H1 (cell line): ENCODE measurements at regions not wholly inside any gene's neighbourhood (a gene's known extent, or its start where the extent isn't known, plus 50 kb on each side); places are given as distances from the start of the nearest gene placed in this dataset.

ENCODE experiments used
- CTCF ChIA-PET: fragments of 300-600 bp; sonication (Branson Sonifier 250); formaldehyde crosslinking; loops from one replicate; lab custom pipeline; 2021; ENCODE audit not compliant: partially characterized antibody; lab: Charles Lee
- POLR2A ChIA-PET: fragments of 300-600 bp; sonication (Branson Sonifier 250); formaldehyde crosslinking; loops from one replicate; lab custom pipeline; 2021; ENCODE audit warnings: inconsistent platforms; ENCODE audit not compliant: partially characterized antibody; lab: Charles Lee
- DNase-seq, 2 experiments: peaks; one replicate each; pipeline versions ENCODE4 v3.0.0 to v3.0.0-alpha.2; 2010 to 2022; ENCODE audit warnings: low spot score in 2 of 2, low read depth in 1 of 2, mixed read lengths in 1 of 2
- FAIRE-seq: peaks from 2 replicates; lab custom pipeline; 2011; peaks lifted over from hg19 to GRCh38; lab: Jason Lieb, UNC
- H2AFZ ChIP-seq: 2 replicates; pipeline ENCODE4 v1.8.1; 2012; ENCODE audit warnings: low read length, inconsistent platforms
- H2AK5ac ChIP-seq: 2 replicates; pipeline ENCODE4 v1.6.1; 2013; ENCODE audit warnings: low read depth, low read length
- H2BK120ac ChIP-seq: replicated peaks from 2 replicates; pipeline ENCODE3; 2013; ENCODE audit warnings: low read depth, low read length, inconsistent platforms
- H2BK12ac ChIP-seq: 2 replicates; pipeline ENCODE4 v1.6.1; 2013; ENCODE audit warnings: low read depth, low read length
- H2BK15ac ChIP-seq: 2 replicates; pipeline ENCODE4 v1.6.1; 2013; ENCODE audit warnings: low read length
- H2BK20ac ChIP-seq: 2 replicates; pipeline ENCODE4 v1.6.1; 2013; ENCODE audit warnings: low read length
- H2BK5ac ChIP-seq: 2 replicates; pipeline ENCODE4 v1.6.1; 2013; ENCODE audit warnings: low read depth, low read length
- H3K14ac ChIP-seq: 2 replicates; pipeline ENCODE4 v1.6.1; 2013; ENCODE audit warnings: inconsistent platforms; ENCODE audit not compliant: insufficient read length
- H3K18ac ChIP-seq: 2 replicates; pipeline ENCODE4 v1.6.1; 2013; ENCODE audit warnings: low read length; ENCODE audit errors: extremely low read depth
- H3K23ac ChIP-seq: 2 replicates; pipeline ENCODE4 v1.6.1; 2013; ENCODE audit warnings: inconsistent platforms; ENCODE audit not compliant: insufficient read length
- H3K23me2 ChIP-seq: 2 replicates; pipeline ENCODE4 v1.6.1; 2013; ENCODE audit warnings: low read depth, low read length
- H3K27ac ChIP-seq: 2 replicates; pipeline ENCODE4 v1.6.1; 2011; ENCODE audit warnings: low read depth, low read length, inconsistent platforms
- H3K27me3 ChIP-seq, 4 experiments: replicated peaks in 1 of 4; 1 replicate in 1 of 4; 2 replicates in 3 of 4; pipeline versions ENCODE4 v1.6.1 to v1.8.1; 2011 to 2013; ENCODE audit warnings: low read length in 3 of 4, mild to moderate bottlenecking in 3 of 4, inconsistent platforms in 2 of 4, mixed read lengths in 2 of 4, moderate library complexity in 1 of 4; ENCODE audit not compliant: control insufficient read depth in 3 of 4, insufficient read depth in 3 of 4; ENCODE audit errors: extremely low read depth in 1 of 4
- H3K36me3 ChIP-seq, 4 experiments: 2 replicates each; pipeline versions ENCODE4 v1.6.1 to v1.8.1; 2011 to 2013; ENCODE audit warnings: mild to moderate bottlenecking in 4 of 4, low read length in 3 of 4, moderate library complexity in 2 of 4, control low read depth in 1 of 4, inconsistent platforms in 1 of 4; ENCODE audit not compliant: insufficient read depth in 4 of 4, control insufficient read depth in 2 of 4
- H3K4ac ChIP-seq: replicated peaks from 2 replicates; pipeline ENCODE3; 2013; ENCODE audit warnings: low read length, low read depth, mixed read lengths, inconsistent platforms; ENCODE audit not compliant: insufficient read length
- H3K4me1 ChIP-seq, 4 experiments: replicated peaks in 1 of 4; 1 replicate in 1 of 4; 2 replicates in 3 of 4; pipeline versions ENCODE4 v1.6.1 to v1.8.1; 2011 to 2013; ENCODE audit warnings: low read length in 3 of 4, inconsistent platforms in 2 of 4, mixed read lengths in 1 of 4; ENCODE audit not compliant: insufficient read depth in 4 of 4, control insufficient read depth in 3 of 4
- H3K4me2 ChIP-seq, 2 experiments: 2 replicates each; pipeline versions ENCODE4 v1.6.1 to v1.8.1; 2011 to 2013; ENCODE audit warnings: low read depth in 2 of 2, low read length in 2 of 2, control low read depth in 1 of 2, inconsistent platforms in 1 of 2, mild to moderate bottlenecking in 1 of 2; ENCODE audit not compliant: insufficient read depth in 1 of 2
- H3K4me3 ChIP-seq, 4 experiments: fragments of 200-600, 300-600 bp in 1 of 4; sonication (generic), shearing (Covaris generic), sonication (Bioruptor Twin) in 1 of 4; 2 replicates each; pipeline versions ENCODE4 v1.5.1 to v1.8.1; 2011 to 2016; ENCODE audit warnings: low read length in 4 of 4, low read depth in 3 of 4, control low read depth in 2 of 4, inconsistent platforms in 2 of 4, mild to moderate bottlenecking in 2 of 4, mixed read lengths in 1 of 4, moderate library complexity in 1 of 4; ENCODE audit not compliant: insufficient read depth in 2 of 4; ENCODE audit errors: extremely low read depth in 1 of 4
- H3K56ac ChIP-seq: replicated peaks from 2 replicates; pipeline ENCODE3; 2013; ENCODE audit warnings: low read depth, mild to moderate bottlenecking, mixed read lengths, low read length, inconsistent platforms; ENCODE audit not compliant: insufficient read length
- H3K79me1 ChIP-seq: 2 replicates; pipeline ENCODE4 v1.6.1; 2013; ENCODE audit warnings: low read depth, low read length, control low read depth
- H3K79me2 ChIP-seq, 2 experiments: 2 replicates each; pipeline versions ENCODE4 v1.6.1 to v1.8.1; 2012 to 2013; ENCODE audit warnings: low read length in 2 of 2, mild to moderate bottlenecking in 2 of 2, inconsistent platforms in 1 of 2; ENCODE audit not compliant: insufficient read depth in 2 of 2, control insufficient read depth in 1 of 2
- H3K9ac ChIP-seq, 4 experiments: replicated peaks in 1 of 4; 1 replicate in 1 of 4; 2 replicates in 3 of 4; pipeline versions ENCODE4 v1.6.1 to v1.8.1; 2011 to 2013; ENCODE audit warnings: low read depth in 3 of 4, low read length in 3 of 4, control low read depth in 2 of 4, mild to moderate bottlenecking in 2 of 4, moderate library complexity in 2 of 4, inconsistent platforms in 1 of 4; ENCODE audit errors: extremely low read depth in 1 of 4
- H3K9me3 ChIP-seq, 2 experiments: 2 replicates each; pipeline versions ENCODE4 v1.6.1 to v1.8.1; 2012 to 2013; ENCODE audit warnings: mild to moderate bottlenecking in 2 of 2, moderate library complexity in 2 of 2, control low read depth in 1 of 2, inconsistent platforms in 1 of 2, low read depth in 1 of 2, low read length in 1 of 2, mixed read lengths in 1 of 2; ENCODE audit not compliant: insufficient read depth in 2 of 2
- H4K20me1 ChIP-seq, 2 experiments: replicated peaks in 1 of 2; 2 replicates each; pipeline versions ENCODE3 to v1.8.1; 2011 to 2013; ENCODE audit warnings: inconsistent platforms in 2 of 2, low read length in 2 of 2, mild to moderate bottlenecking in 1 of 2; ENCODE audit not compliant: insufficient read depth in 2 of 2, control insufficient read depth in 1 of 2
- H4K5ac ChIP-seq: 2 replicates; pipeline ENCODE4 v1.6.1; 2013; ENCODE audit warnings: low read length, low read depth, mixed read lengths, inconsistent platforms; ENCODE audit not compliant: insufficient read length
- H4K8ac ChIP-seq: 2 replicates; pipeline ENCODE4 v1.8.0; 2013; ENCODE audit warnings: mild to moderate bottlenecking, moderate library complexity, low read length, inconsistent platforms; ENCODE audit not compliant: insufficient read depth; ENCODE audit errors: extremely low read depth
- H4K91ac ChIP-seq: replicated peaks from 2 replicates; pipeline ENCODE3; 2013; ENCODE audit warnings: low read length, mixed read lengths, inconsistent platforms; ENCODE audit not compliant: insufficient read length
- TEAD4 ChIP-seq: IDR thresholded peaks from 2 replicates; pipeline ENCODE4 v1.6.1; 2012; ENCODE audit warnings: low read depth, low read length, inconsistent platforms, mixed read lengths
- WGBS, 2 experiments: shearing (Covaris generic) in 1 of 2; methylation state at CpG; one replicate each; pipeline versions ENCODE4 v1.1.6 to v1.1.7; 2013 to 2015; ENCODE audit warnings: low lambda C conversion rate in 2 of 2, mixed read lengths in 2 of 2, inconsistent platforms in 1 of 2, low coverage in 1 of 2, missing lambda C conversion rate in 1 of 2; ENCODE audit not compliant: insufficient replicate concordance in 2 of 2, insufficient coverage in 1 of 2, insufficient read length in 1 of 2; ENCODE audit errors: extremely low coverage in 1 of 2, missing lambda C conversion rate in 1 of 2; 5-methylcytosine and 5-hydroxymethylcytosine counted together

DNA sequence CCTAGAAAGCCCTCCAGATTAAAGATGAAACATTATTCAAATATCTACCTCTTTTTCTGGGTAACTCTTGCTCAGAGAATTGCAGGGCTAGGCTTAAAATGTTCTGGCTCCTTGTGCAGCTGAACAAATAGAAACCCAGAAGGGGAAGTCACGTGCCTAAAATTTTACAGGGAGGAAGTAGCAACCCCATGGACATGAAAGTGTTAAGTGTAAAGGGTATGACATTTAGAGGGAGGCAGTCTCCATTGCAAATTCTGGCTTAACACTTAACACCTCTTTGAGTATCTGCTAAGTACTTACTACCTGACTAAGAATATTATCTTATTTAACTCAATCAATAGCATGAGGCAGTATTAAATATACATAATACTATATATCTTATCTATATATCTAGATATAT is 376.1 kb upstream of the ERCC4 start:
- Histone ChIP-seq H3K23me2 (no peaks in the 10 kb centered on the region; the same call in 1 of the 2 replicates), H3K14ac (no peak overlapping the region), H3K23ac (no peak overlapping the region), H4K20me1 (no peaks in the 10 kb centered on the region), H3K18ac (no peak overlapping the region), H3K79me2 (no peaks in the 10 kb centered on the region), H4K91ac (no peak overlapping the region), H4K5ac (no peak overlapping the region), H3K27me3 (no peaks in the 10 kb centered on the region; a peak in 1 of 7 replicates), H3K56ac (no peak overlapping the region), H4K8ac (no peak overlapping the region), H3K79me1 (no peaks in the 10 kb centered on the region; the same call in 1 of the 2 replicates), H2BK15ac (no peak overlapping the region), H2BK20ac (no peak overlapping the region), H3K27ac (no peak overlapping the region), H2AFZ (no peak overlapping the region), H3K4me2 (no peak overlapping the region), H3K36me3 (no peaks in the 10 kb centered on the region), H3K4ac (no peak overlapping the region), H3K9me3 (0 out of 4 replicates have a peak, but pooled peaks cover 0 to 2% of the 10 kb centered on the region in 2 experiments), H3K4me1 (no peaks in the 10 kb centered on the region), H2AK5ac (no peak overlapping the region), H2BK120ac (no peak overlapping the region), H3K4me3 (no peak overlapping the region), H2BK12ac (no peak overlapping the region), H2BK5ac (0 out of 2 replicates have a peak overlapping the region, but pooled peaks have one; percentile 29), H3K9ac (no peak overlapping the region)
- FAIRE-seq (no peak), DNase-seq (no peak)
- ChIA-PET CTCF (no interaction called here), POLR2A (interaction anchor here (0.7 kb wide), 1 partner anchor 201 kb away, joined by 3 read pairs; no protein-coding TSS in a partner anchor)
- no peak for TF ChIP-seq TEAD4
- 94% methylated on average over 1 of the region's 1 CpG; no CpG with 5 or more reads in 1 of the 2 experiments for WGBS, 2 experiments
